Glutamatergic neuron (in vitro differentiated cells): ENCODE measurements at regions not wholly inside any gene's neighbourhood (a gene's known extent, or its start where the extent isn't known, plus 50 kb on each side); places are given as distances from the start of the nearest gene placed in this dataset.
"Not testable (repeated sequence)": the region's sequence is repeated elsewhere in the genome, so short reads cannot be mapped to it uniquely, and the experiment has no call there.

ENCODE experiments used
- DNase-seq: peaks from one replicate; pipeline ENCODE4 v3.0.0; 2022
- H3K27ac Mint-ChIP-seq: one replicate; pipeline ENCODE4 v1.8.0; 2020; ENCODE audit warnings: mild to moderate bottlenecking, mixed read lengths, inconsistent platforms; ENCODE audit not compliant: unreplicated experiment
- H3K27me3 Mint-ChIP-seq: one replicate; pipeline ENCODE4 v1.8.0; 2020; ENCODE audit warnings: mild to moderate bottlenecking, moderate library complexity, mixed read lengths, inconsistent platforms; ENCODE audit not compliant: unreplicated experiment
- H3K36me3 Mint-ChIP-seq: one replicate; pipeline ENCODE4 v1.8.0; 2020; ENCODE audit warnings: mild to moderate bottlenecking, mixed read lengths, inconsistent platforms; ENCODE audit not compliant: unreplicated experiment
- H3K4me1 Mint-ChIP-seq: one replicate; pipeline ENCODE4 v1.8.0; 2020; ENCODE audit warnings: mild to moderate bottlenecking, low read depth, mixed read lengths, inconsistent platforms; ENCODE audit not compliant: unreplicated experiment
- H3K4me3 Mint-ChIP-seq: one replicate; pipeline ENCODE4 v1.8.0; 2020; ENCODE audit warnings: mild to moderate bottlenecking, mixed read lengths, inconsistent platforms; ENCODE audit not compliant: unreplicated experiment
- H3K9me3 Mint-ChIP-seq: one replicate; pipeline ENCODE4 v1.8.0; 2020; ENCODE audit warnings: mild to moderate bottlenecking, moderate library complexity, mixed read lengths, inconsistent platforms; ENCODE audit not compliant: unreplicated experiment
- TF ChIP-seq, protein P1 (sequence below): fragments of 200-600 bp; sonication (generic); IDR thresholded peaks from one replicate; pipeline ENCODE4 v1.5.0; 2021; ENCODE audit not compliant: partially characterized antibody, unreplicated experiment

DNA sequence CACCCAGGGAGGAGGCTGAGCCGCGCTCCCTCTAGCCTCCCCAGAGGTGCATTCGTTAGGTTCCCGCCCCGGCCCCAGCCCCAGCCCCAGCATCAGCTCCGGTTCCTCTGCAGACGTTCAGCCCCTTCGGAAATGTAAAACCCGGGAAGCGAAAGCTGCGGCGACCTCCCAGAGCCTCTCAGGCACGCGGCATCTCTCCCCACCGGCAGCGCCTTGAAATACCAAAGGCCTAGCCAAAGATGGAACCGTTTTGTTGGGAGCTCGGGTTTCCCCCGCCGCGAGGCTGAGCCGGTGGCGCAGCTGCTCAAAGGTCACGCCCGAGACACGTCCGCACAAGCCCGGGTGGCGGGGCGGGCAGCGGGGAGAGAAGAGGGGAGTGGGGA is 77.8 kb upstream of the HES1 start:
- peak; percentile 69 for DNase-seq
- no peaks in the 10 kb centered on the region for H3K27me3 Mint-ChIP-seq
- TF ChIP-seq, protein P1, sequence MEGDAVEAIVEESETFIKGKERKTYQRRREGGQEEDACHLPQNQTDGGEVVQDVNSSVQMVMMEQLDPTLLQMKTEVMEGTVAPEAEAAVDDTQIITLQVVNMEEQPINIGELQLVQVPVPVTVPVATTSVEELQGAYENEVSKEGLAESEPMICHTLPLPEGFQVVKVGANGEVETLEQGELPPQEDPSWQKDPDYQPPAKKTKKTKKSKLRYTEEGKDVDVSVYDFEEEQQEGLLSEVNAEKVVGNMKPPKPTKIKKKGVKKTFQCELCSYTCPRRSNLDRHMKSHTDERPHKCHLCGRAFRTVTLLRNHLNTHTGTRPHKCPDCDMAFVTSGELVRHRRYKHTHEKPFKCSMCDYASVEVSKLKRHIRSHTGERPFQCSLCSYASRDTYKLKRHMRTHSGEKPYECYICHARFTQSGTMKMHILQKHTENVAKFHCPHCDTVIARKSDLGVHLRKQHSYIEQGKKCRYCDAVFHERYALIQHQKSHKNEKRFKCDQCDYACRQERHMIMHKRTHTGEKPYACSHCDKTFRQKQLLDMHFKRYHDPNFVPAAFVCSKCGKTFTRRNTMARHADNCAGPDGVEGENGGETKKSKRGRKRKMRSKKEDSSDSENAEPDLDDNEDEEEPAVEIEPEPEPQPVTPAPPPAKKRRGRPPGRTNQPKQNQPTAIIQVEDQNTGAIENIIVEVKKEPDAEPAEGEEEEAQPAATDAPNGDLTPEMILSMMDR: no peak

DNA sequence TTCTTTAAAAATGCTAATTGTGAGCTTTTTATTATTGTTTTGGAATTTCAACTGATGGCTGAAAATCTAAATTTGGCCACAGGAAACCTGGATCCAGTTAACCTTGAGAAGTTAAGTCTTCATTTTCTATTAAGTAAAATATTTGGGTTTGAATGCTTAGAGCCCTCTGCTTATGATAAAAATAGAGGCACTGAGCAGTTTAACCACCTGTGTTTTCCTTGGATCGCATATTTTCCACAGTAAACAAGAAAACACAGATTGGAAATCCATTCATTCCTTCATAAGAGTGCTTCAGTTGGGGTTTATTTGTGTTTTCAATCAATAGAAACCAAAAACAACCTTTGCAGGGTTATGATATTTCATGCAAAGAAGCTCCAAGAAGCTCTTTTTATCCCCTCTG is 77.2 kb upstream of the HES1 start:
- DNase-seq: no peak
- H3K27ac Mint-ChIP-seq: no peak overlapping the region
- H3K27me3 Mint-ChIP-seq: no peaks in the 10 kb centered on the region
- TF ChIP-seq, protein P1: no peak
- no peaks in the 10 kb centered on the region for H3K36me3 Mint-ChIP-seq
- H3K9me3 Mint-ChIP-seq: no peaks in the 10 kb centered on the region
- H3K4me1 Mint-ChIP-seq: peaks cover 4% of the 10 kb centered on the region
- H3K4me3 Mint-ChIP-seq: peak overlapping the region; percentile 25

More for the DNA sequence above, 77.8 kb upstream of the HES1 start:
- peak overlapping the region; percentile 71 for H3K4me3 Mint-ChIP-seq
- H3K27ac Mint-ChIP-seq: peak overlapping the region; percentile 29
- H3K36me3 Mint-ChIP-seq: peaks cover 2% of the 10 kb centered on the region
- peaks cover 4% of the 10 kb centered on the region for H3K4me1 Mint-ChIP-seq
- H3K9me3 Mint-ChIP-seq: no peaks in the 10 kb centered on the region

DNA sequence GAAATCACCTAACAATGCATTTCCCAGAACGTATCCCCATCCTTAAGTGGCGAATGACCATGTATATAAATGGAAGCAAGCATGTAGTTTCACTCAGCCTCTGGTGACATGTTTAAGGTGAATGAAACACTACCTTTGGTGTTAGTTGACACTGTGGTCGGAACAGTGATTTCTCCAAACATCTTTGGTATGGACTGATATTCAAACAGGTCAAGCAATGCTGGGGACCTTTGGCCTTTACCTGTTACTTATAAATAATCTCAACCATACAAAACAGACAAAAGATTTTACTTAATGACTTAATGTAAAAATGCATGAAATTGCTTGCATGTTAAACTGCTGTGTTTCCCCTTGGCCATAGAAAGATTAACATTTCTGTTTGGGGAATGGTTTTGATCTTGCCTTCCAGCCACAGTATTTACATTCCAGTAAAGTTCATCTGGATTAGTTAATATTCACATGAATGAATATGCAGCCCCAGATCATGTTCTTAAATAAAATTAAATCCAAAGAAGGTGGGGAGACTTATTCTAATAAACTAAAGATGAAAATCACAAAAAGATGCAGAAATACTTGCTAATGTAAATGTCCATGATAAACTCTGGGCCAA is 74.4 kb upstream of the HES1 start:
- Mint-ChIP-seq H3K27ac (no peak overlapping the region), H3K4me3 (no peak overlapping the region), H3K9me3 (no peaks in the 10 kb centered on the region), H3K27me3 (peaks cover 2% of the 10 kb centered on the region), H3K4me1 (peaks cover 8% of the 10 kb centered on the region), H3K36me3 (peaks cover 5% of the 10 kb centered on the region)
- no peak for DNase-seq
- TF ChIP-seq, protein P1: no peak

DNA sequence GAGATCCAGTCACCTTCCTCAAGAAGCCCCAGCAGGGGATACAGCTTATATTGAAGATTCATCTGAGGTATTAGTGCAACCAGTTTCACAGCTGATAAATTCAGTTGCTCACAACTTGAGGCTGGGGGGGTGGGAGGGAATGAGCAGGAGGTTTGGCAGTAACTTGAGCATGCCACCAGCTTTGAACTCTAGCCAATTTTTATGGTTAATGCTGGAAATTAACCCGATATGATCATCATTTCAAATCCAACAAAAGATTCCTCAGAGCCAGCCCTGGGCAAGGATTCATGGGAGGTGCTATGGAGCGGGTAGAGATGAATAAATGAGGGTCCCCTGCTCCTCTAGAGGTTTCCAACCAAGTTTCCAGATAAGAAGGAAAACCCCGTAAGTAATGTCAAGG is 73.1 kb upstream of the HES1 start:
- Mint-ChIP-seq H3K36me3 (peaks cover 16% of the 10 kb centered on the region), H3K4me1 (peaks cover 6% of the 10 kb centered on the region), H3K4me3 (no peak overlapping the region), H3K27me3 (peaks cover 2% of the 10 kb centered on the region), H3K27ac (no peak overlapping the region), H3K9me3 (no peaks in the 10 kb centered on the region)
- TF ChIP-seq, protein P1: no peak
- DNase-seq: no peak

DNA sequence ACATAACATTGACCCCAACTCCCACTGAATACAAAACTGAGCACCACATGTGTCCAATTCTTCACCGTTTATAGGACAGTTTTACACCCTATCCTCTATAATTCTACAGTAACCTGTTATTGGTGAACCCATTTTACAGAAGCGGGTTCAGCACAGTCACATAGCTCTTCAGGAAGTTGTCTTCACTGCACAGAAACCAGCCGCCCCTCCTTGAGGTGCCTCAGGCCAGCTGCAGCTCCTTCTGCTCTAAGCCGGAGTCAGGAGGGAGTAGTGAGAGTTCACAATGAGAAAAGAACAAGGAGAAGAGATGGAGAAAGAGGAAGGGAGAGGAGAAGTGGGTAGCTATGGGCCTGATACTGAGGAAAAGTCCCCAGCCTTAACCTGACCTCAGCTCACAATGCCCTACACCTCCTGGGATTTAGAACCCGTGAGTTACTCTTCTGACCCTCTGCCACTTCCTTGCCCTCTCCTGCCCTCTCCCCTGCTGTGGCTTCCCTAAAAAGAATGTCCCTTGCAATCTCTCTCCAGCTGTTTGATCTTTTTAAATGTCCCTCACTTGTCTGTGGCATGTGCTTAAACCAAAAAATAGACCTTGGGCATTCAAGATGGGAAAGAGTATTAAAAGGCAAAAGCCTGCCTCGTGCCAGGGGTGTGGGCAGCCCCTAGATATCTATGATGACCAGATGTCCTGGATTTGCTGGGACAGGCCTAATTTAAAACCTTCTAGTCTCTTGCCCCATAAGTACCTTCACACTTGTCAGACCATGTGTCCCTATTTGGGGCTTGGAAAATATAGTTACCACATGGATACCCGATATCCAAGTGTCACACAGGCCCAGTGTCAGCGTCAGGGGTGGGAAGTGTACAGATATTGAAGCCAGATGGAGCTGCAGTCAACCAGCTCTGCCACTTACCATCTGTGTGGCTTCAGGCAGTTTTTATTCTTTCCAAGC is 71.3 kb upstream of the HES1 start:
- no peak for DNase-seq
- Mint-ChIP-seq H3K36me3 (peaks cover 20% of the 10 kb centered on the region), H3K9me3 (peaks cover 4% of the 10 kb centered on the region), H3K4me3 (no peak overlapping the region), H3K27ac (no peak overlapping the region), H3K27me3 (peaks cover 7% of the 10 kb centered on the region), H3K4me1 (peaks cover 4% of the 10 kb centered on the region)
- TF ChIP-seq, protein P1: no peak

DNA sequence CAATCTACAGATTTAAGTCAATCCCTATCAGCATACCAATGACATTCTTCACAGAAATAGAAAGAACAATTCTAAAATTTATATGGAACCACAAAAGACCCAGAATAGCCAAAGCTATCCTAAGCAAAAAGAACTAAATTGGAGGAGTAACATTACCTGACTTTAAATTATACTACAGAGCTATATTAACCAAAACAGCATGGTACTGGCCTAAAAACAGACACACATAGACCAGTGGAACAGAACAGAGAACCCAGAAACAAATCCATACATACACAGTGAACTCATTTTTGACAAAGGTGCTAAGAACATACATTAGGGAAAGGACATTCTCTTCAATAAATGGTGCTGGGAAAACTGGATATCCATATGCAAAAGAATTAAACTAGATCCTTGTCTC is 68.6 kb upstream of the HES1 start:
- H3K27me3 Mint-ChIP-seq, H3K27ac Mint-ChIP-seq, DNase-seq, H3K4me3 Mint-ChIP-seq, H3K4me1 Mint-ChIP-seq: not testable (repeated sequence)
- Mint-ChIP-seq H3K9me3 (peaks cover 11% of the 10 kb centered on the region), H3K36me3 (peaks cover 20% of the 10 kb centered on the region)
